ENCODE measurements at regions not wholly inside any gene's neighbourhood (a gene's known extent, or its start where the extent isn't known, plus 50 kb on each side); places are given as distances from the start of the nearest gene placed in this dataset.
"Not testable (repeated sequence)": the region's sequence is repeated elsewhere in the genome, so short reads cannot be mapped to it uniquely, and the experiment has no call there.

DNA sequence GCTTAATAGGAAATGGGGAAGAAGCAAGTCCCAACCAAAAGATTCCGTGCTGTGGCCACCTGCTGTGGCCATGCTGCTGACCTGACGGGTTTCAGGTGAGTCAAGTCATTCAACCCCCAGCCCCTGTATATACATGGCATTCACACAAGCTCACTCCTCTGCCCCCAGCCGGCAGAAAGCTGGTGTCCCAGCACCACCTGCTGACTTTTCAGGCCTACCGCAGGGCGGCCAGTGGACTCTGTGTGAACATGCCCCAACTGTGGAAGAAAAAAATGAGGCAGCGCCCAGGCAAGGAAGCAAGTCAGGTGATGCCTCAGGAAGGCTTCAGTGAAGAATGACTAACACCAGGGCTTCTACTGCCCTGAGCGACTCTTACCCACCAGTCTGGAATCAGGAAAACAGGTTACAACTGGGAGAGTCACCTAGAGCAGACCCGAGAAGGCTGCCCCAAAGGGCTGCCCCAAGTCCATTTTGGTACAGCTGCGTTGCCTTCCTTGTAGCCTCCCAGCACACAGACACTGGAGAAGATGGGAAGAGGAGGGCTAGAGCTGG, 536.5 kb downstream of the TP53TG3F start:
- DNase-seq: not testable (repeated sequence)

DNA sequence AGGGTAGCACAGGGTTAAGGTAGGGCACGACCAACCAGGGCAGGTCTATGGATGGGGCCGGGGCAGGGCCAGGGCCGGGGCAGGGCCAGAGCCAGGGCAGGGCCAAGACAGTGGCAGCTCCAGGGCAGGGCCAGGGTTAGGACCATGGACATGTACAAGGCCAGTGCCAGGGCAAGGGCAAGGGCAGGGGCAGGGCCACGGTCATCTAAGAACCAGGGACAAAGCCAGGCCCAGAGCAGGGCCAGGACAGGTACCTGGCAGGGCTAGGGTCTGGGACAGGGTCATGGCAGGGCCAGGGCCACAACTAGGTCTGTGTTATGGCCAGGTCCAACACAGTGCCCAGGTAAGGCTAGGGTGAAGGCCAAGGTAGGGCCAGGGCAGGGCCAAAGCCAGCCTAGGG, 541.8 kb downstream of the TP53TG3F start:
- DNase-seq: not testable (repeated sequence)

- not testable (repeated sequence) for DNase-seq
Measured at GRCh38 chr16:34001961-34002360, 542.5 kb downstream of the TP53TG3F start.

DNA sequence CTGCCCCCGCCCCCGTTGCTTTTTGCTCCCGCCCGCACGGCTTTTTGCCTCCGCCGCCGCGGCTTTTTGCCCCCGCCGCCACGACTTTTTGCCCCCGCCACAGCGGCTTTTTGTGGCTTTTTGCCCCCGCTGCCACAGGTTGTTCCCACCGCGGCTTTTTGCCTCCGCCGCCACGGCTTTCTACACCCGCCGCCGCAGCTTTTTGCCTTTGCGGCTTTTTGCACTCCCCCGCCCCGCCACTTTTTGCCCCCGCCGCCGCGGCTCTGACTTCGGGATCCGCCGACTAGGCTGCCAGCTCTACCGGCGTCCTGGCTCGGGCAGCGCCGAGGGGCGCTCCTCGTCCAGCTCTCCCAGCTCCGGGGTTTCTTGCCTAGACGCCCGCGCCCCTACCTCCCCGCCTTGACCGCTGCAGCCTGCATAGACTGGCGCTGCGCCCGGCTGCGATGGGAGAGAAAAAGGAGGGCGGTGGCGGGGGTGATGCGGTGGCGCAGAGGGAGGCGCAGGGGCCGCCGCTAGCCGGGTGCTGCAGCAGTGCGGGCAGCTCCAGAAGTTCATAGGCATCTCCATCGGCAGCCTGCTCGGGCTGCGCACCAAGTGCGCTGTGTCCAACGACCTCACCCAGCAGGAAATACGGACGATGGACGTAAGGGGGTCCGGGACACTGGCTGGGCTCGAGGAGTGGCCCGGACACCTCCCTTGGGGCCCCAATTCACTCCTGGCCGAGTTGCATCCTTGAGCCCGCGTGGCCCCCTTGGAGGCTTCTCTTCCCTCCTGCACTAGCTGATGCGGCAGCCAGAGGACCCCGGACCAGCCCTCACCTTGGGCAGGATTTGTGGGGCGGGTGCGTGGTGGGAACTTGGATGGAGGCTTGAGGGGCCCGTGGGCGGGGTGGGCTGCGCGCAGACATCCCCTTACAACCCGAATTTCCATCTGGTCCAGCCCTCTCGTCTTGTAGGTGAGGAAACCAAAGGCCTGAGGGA, 555.7 kb downstream of the TP53TG3F start:
- not testable (repeated sequence) for DNase-seq

DNA sequence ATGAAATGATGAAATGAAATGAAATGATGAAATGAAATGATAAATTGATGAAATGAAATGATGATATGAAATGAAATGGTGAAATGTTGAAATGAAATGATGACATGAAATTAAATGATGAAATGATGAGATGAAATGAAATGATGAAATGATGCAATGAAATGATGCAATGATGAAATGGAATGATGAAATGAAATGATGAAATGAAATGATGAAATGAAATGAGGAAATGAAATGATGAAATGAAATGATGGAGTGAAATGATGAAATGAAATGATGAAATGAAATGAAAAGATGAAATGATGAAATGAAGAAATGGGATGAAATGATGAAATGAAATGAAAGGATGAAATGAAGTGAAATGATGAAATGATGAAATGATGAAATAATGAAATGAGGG, 558.9 kb downstream of the TP53TG3F start:
- not testable (repeated sequence) for DNase-seq

- DNase-seq: no peak
Measured at GRCh38 chr16:34050787-34051320, 591.4 kb downstream of the TP53TG3F start.

DNA sequence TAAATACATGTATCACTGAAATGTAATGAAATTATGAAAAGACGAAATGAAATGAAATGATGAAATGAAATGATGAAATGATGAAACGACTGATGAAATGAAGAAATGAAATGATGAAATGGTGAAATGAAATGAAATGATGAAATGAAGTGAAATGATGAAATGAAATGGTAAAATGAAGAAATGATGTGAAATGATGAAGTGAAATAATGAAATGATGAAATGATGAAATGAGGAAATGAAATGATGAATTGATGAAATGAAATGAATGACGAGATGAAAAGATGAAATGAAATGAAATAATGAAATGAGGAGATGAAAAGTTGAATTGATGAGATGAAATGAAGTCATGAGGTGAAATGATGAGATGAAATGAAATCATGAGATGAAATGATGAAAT, 594.7 kb downstream of the TP53TG3F start:
- no peak for DNase-seq

DNA sequence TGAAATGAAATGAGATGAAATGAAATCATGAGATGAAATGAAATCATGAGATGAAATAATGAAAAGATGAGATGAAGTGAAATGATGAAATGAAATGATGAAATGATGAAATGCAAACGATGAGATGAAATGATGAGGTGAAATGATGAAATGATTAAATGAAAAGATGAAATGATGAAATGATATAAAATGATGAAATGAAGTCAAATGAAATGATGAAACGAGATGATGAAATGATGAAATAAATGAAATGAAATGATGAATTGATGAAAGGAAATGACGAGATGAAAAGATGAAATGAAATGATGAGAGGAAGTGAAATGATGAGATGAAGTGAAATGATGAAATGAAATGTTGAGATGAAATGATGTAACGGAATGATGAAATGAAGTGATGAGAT, 595.6 kb downstream of the TP53TG3F start:
- DNase-seq: no peak

DNA sequence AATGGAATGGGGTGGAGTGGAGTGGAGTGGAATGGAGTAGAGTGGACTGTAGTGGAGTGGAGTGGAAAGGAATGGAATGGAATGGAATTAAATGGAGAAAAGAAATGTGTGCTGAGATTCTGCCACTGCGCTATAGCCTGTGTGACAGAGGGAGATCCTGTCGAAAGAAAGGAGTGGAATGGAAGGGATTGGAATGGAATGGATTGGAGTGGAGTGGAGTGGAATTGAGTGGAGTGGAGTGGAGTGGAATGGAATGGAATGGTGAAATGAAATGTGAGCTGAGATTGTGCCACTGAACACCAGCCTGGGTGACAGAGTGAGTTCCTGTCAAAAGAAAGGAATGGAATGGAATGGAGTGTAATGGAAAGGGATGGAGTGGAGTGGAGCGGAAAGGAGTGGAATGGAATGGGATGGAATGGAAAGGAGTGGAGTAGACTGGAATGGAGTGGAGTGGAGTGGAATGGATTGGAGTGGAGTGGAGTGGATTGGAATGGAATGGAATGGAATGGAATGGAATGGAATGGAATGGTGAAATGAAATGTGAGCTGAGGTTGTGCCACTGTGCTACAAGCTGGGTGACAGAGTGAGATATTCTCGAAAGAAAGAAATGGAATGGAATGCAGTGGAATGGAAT, 603.3 kb downstream of the TP53TG3F start:
- DNase-seq: not testable (repeated sequence)

DNA sequence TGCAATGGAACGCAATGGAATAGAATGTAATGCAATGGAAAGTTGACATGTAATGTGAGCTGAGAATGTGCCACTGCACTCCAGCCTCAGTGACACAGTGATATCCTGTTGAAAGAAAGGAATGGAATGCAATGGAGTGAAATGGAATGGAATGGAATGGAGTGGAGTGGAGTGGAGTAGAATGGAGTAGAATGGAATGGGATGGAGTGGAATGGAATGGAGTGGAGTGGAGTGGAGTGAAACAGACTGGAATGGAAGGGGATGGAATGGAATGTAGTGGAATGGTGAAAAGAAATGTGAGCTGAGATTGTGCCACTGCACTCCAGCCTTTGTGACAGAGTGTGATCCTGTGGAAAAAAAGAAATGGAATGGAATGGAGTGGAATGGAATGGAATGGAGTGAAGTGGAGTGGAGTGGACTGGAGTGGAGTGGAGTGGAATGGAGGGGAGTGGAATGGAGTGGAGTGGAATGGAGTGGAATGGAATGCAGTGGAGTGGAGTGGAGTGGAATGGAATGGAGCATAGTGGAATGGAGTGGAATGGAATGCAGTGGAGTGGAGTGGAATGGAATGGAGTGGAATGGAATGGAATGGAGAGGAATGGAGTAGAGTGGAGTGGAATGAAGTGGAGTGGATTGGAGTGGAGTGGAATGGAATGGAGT, 604.2 kb downstream of the TP53TG3F start:
- not testable (repeated sequence) for DNase-seq

- DNase-seq: not testable (repeated sequence)
Measured at GRCh38 chr16:34064602-34065001, 605.2 kb downstream of the TP53TG3F start.

DNA sequence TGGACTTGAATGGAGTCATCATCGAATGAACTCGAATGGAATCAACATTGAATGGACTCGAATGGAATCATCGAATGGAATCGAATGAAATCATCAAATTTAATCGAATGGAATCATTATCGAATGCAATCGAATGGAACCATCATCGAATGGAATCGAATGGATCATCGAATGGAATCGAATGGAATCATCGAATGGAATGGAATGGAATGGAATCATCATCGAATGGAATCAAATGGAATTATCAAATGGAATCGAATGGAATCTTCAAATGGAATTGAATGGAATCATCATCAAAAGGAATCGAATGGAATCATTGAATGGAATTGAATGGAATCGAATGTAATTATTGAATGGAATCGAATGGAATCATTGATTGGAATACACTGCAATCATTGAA, 610.3 kb downstream of the TP53TG3F start:
- DNase-seq: not testable (repeated sequence)

DNA sequence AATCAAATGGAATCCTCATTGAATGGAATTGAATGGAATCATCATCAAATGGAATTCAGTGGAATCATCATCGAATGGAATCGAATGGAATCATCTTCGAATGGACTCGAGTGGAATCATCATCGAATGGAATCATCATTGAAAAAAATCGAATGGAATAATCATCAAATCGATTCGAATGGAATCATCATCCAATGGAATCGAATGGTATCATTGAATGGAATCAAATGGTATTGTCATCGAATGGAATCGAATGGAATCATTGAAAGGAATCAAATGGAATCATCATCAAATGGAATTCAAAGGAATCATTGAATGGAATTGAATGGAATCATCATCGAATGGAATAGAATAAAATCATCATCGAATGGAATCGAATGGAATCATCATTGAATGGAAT, 619.3 kb downstream of the TP53TG3F start:
- no peak for DNase-seq

- not testable (repeated sequence) for DNase-seq
Measured at GRCh38 chr16:34085038-34085437, 625.6 kb downstream of the TP53TG3F start.

- DNase-seq: not testable (repeated sequence)
Measured at GRCh38 chr16:34095006-34095405, 635.6 kb downstream of the TP53TG3F start.

DNA sequence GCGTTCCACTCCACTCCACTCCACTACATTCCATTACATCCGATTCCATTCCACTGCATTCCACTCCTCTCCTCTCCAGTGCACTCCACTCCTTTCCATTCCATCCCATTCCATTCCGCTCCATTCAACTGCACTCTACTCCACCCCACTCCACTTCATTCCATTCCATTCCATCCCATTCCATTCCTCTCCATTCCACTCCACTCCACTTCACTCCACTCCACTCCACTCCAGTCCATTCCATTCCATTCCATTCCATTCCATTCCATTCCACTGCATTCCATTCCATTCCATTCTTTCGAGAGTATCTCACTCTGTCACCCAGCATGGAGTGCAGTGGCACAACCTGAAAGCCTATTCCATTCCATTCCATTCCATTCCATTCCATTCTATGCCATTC, 637.5 kb downstream of the TP53TG3F start:
- not testable (repeated sequence) for DNase-seq

DNA sequence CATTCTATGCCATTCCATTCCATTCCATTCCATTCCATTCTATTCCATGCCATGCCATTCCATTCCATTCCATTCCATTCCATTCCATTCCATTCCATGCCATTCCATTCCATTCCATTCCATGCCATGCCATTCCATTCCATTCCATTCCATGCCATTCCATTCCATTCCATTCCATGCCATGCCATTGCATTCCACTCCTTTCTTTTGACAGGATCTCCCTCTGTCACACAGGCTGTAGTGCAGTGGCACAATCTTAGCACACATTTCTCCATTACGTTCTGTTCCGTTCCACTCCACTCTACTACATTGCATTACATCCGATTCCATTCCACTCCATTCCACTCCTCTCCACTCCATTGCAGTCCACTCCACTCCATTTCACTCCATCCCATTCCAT, 637.9 kb downstream of the TP53TG3F start:
- not testable (repeated sequence) for DNase-seq

DNA sequence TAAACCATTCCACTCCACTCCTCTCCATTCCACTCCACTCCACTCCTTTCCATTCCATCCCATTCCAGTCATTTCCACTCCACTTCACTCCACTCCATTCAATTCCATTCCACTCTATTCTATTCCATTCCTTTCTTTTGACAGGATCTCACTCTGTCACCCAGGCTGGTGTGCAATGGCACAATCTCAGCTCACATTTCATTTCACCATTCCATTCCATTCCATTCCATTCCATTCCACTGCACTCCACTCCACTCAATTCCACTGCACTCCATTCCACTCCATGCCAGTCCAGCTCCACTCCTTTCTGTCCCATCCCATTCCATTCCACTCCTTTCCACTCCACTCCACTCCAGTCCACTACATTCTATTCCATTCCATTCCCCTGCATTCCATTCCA, 638.6 kb downstream of the TP53TG3F start:
- not testable (repeated sequence) for DNase-seq

- not testable (repeated sequence) for DNase-seq
Measured at GRCh38 chr16:34099028-34099427, 639.6 kb downstream of the TP53TG3F start.
